NCI-H510A treated with DMSO at 0.1 percent for 48 hours (cell line): ENCODE measurements at regions not wholly inside any gene's neighbourhood (a gene's known extent, or its start where the extent isn't known, plus 50 kb on each side); places are given as distances from the start of the nearest gene placed in this dataset.
"Not testable (repeated sequence)": the region's sequence is repeated elsewhere in the genome, so short reads cannot be mapped to it uniquely, and the experiment has no call there.

ENCODE experiments used
- DNase-seq: peaks from one replicate; lab custom pipeline; 2025; lab: John Stamatoyannopoulos, UW

DNA sequence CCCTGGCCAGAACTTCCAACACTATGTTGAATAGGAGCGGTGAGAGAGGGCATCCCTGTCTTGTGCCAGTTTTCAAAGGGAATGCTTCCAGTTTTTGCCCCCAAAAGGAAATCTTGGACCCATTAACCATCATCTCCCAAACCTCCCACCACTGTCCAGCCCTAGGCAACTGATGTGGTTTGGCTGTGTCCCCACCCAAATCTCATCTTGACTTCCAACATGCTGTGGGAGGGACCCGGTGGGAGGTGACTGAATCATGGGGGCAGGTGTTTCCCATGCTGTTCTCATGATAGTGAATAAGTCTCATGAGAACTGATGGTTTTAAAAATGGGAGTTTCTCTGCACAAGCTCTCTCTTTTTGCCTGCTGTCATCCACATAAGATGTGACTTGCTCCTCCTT is 119.1 kb upstream of the RMDN2 start:
- DNase-seq, result not testable (repeated sequence)

DNA sequence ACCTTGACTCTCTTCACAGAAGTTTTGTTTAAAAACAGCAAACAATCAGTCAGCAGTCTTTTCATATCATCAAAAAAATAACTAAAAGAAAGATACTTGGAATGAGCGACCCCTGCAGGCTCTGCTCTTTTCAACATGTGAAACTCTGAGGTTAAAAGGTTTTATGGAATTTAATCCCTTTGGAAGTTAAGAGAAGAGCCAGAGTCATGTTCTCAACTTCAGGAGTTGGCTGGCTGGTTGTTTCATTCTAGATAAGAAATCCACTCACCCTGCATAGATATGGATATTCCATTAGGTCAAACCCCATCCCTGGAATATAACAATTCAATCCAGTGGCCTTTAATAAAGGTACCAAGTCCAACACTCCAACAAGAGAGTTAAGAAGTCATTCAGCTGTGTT is 115.6 kb upstream of the RMDN2 start:
- DNase-seq, result no peak

DNA sequence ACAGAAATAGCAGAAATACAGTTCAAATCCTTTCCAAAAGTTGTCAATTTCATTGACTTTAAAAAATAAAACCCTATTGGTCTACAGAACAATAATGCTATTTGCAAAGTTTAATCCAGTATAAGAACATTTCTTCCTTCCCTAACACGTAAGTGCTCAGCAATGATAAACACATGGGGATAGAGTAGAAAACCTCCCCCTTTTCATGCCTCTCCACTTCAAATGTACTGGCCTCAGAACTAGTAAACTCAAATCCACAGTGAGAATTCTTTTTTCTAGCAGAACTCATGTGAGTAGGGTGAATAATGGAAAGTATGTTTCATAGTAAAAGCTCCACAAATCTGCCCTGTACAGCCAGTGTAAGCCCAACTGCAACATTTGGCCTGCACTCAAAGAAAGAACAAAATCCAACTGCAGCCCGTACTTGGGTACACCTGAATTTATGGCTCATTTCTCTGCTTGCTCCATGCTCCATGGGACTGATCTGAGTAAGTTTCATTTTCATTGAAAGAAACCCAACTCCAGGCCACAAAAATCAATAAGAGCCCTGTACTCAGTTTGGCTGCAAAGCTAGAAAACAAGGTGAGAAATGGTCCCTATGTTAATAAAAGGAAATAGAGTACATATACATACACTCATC is 115.0 kb upstream of the RMDN2 start:
- no peak for DNase-seq

DNA sequence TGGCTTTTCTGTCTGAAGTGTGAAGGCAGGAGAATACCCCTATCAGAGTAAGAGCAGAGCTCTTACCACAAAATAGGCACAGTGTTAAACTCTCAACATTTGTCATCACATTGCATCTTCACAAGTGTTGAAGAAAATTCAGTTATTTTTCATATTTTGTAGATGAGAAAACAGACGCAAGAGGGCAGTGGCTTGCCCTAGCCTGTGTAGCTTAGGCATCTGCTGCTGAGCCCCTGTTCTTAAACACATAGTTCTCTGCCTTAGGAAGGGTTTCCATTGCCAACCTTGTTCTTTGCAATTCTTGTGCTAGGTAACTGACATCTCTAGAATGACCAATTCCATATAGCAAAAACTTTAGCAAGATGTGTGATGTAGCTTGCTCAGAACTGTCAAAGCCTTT is 112.7 kb upstream of the RMDN2 start:
- no peak for DNase-seq

DNA sequence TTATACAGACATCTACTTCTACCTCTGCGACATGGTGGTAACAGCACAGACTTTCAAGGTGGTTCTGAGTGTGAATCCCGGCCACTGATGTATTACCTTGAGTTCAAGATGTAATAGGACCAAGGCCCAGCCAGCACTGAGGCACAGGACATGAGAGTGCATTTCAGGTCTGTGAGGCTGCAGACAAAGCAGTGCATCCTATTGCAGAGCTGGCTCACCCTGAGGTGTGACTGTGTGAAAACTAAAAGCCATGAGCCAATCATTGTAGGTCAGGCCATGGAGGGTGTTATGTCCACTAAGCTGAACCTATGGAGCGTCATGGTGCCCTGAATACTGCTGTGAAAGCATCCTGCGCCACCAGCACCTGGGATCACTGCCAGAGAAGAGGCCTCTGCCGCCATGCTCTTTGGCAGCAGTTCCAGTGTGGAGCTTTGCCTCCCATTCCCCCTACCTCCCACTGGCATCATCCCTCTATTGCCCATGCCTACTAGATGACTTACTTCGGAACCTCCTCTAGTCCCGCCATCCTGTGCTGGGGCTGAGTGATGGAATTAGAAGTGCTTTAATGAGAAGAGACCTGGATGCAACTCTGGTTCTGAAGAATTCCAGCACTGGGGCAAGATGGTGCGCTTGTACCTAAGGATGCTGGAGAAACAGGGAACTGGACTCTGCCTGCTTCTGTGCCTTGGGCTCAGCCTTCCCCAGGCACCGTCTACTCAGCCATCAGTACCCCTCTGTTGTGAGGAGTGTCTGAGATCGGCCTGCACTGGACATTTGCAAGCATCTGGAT is 112.0 kb upstream of the RMDN2 start:
- DNase-seq, result no peak

DNA sequence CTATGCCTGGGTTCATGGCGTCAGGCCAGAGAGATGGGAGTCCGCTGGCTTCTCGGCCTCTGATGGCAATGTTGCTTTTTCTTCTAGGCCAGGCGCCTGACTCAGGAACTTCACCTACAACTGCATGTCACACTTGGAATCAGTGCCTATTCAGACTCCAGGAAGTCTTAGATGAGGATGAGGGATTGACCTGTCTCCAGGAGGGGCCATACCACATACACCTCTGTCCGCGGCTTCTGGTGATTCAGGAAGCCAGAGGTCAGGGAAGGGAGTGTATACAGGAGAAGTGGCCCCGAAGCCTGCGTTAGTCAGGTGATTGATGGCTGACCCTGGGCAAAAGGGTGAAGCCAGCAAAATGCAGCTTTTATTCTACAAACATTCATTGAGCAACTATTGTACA is 109.1 kb upstream of the RMDN2 start:
- DNase-seq, result no peak

DNA sequence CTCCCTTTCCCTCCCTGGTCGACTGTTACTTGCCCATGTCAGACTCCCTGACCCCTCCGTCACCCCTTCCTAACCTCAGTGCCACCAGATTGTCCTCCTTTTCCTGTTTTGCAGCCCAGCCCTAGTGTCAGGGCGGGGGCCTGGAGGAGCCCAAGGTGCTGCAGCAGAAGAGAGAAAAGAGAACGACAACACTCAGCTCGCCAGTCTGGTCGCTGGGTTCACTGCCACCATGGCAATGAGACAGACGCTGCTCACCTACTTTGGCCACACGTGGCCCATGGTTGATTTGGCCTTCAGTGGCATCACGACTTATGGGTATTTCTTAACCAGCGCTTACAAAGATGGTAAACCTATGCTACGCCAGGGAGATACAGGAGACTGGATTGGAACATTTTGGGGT is 108.4 kb upstream of the RMDN2 start:
- no peak for DNase-seq

- no peak for DNase-seq
These were observed 105.9 kb upstream of the RMDN2 start for GRCh38 chr2:37819186-37819585.

GRCh38 chr2:37820471-37820986 is 104.6 kb upstream of the RMDN2 start:
- DNase-seq, result no peak

GRCh38 chr2:37825586-37825985 is 99.5 kb upstream of the RMDN2 start:
- no peak for DNase-seq

GRCh38 chr2:37826611-37827010 is 98.5 kb upstream of the RMDN2 start:
- no peak for DNase-seq

DNA sequence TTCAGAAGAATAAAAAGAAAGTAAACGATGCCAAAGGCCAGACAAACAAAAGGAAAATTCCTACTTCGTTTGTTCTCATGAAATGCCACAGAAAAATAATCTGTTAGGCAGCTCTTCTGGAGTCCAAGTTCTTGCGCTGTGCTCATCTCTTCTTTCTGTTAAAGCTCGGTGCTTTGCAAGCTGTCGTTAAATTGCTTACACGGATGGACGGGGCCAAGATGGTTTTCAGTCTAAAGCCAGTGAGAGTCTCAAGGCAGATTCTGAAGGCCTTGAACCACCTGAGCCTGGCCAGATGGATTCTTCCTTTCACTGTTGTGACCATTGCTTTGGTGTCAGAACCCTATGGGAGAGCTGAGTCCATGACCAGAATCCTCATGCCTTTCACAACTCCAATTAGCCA is 97.6 kb upstream of the RMDN2 start:
- no peak for DNase-seq

GRCh38 chr2:37827911-37828511 is 97.1 kb upstream of the RMDN2 start:
- peak; percentile 25 for DNase-seq

DNA sequence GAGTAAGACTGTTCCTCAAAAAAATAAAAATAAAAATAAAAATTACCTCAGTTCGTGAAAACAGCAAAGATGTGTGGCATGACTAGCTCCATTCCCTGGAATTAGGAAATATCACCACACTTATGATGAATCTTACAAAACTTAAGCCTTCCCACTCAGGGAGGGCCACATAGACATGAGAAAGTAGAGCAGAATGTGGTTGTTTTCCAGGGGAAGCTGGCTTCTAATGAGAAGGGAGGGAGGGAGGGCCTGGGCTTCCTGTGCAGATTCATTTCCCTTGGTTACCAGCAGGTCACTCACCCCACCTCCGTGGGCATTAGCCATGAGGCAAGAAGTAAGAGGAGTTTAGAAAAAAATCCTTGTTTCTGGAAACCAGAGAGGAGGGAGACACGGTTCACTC is 95.9 kb upstream of the RMDN2 start:
- no peak for DNase-seq

DNA sequence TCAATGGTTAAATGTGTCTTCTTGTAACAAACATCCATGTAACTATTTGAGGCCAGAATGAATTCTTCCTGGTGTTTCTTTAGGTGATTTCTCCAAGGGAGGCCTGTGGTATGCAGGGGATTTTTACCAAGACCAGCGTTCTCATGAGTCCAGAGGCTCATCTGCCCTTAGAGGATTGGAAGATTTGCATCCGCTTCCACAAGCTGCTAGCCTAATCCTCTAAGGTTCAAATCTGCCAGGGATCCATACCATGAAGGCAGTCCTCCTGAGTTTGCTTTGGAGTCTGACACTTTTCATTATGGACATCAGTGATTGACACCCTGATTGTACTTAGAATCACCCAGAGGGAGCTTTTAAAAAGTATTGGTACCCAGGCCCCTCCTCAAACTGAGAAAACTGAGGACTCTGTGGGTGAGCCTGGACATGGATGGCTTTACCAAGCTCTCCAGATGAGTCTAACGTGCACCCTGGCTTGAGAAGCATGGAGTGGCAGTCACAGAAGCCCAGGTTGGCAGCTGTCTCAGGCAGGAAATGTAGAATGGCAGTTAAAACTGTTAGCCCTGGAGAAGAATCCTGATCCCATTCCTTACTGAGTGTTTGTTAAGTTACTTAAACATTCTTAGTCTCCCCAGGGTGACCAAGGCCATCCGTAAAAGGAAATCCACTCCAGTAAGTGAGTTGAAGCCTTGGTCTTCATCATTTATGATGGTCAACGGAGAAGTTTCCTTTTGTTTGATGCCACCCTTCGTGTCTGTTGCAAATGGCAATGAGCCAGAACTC is 95.3 kb upstream of the RMDN2 start:
- peak; percentile 24 for DNase-seq

GRCh38 chr2:37830636-37831035 is 94.5 kb upstream of the RMDN2 start:
- no peak for DNase-seq

DNA sequence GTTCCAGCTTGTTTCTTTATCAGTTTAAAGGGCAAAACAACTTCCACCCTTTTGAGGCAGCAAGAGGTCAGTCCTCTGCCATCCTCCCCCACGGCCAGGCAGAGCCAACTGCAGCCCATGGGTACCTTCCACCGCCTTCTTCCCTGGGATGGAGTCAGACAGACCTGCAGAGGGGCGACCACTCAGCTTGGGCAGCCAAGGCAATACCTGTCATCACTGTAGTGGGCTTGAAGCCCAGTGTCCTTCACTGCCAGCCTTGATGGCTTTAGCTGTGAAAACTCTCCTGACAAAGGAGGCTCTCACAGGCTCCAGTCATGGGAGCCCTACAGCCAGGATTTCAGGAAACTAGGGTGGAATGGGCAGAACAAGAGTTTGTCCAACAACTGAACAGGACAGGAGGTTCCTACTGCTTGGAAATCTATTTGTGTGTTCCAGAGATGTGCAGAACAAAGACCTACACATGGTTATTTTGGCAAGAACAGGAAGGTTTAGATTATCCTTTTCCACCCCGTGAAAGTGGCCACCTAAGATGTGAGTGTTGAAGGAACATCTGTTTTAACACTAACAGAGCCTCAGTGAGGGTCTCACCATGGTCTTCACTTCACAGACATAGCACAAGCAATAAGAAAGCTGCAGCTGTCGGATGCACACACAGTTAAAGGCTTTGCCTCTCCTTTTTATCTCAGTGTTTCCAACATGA is 93.9 kb upstream of the RMDN2 start:
- no peak for DNase-seq

DNA sequence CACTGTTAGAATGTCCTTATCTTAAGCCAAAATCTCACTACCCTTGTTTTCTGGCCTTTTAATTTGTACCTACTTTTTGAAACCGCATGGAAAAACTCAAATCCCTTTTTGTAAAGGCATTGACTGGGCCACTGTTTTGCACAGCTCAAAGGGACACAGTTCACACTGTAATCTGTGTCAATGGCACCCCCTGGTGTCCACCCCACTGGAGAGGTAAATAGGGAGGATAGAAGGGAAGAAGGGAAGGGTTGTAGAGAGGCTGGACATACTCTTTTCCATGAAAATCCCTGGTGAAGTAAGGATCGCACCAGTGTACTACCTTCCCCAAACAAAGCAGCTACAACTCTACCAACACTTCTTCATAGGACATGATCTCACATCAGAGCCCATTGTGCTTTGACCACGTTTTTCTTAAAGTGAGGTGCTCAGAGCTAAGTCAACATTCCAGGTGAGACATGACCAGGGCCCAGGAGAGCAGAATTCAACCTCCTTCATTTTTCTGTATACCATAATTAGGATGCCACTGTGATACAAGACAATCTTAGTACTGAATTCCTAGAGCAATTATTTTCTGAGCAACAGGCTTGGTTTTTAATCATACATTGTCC is 92.4 kb upstream of the RMDN2 start:
- DNase-seq, result peak; percentile 72

DNA sequence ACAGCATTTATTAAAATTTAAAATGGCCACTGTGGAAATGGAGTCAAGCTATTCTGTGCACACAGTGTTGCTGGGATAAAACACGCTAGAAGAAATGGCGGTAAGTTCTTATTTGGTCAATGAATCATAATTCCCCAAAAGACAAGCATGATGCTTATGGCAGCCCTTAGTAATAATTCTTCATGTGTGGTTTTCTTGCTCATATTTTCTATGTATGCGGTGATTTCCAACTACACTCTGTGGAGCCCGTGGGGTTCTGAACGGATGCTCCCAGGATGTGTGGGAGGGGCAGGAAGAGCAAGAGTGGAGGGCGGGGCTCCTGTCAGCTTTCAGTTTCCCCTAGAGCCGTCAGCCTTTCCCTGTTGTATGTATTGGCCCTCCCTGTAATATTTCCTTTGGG is 91.7 kb upstream of the RMDN2 start:
- DNase-seq, result no peak

DNA sequence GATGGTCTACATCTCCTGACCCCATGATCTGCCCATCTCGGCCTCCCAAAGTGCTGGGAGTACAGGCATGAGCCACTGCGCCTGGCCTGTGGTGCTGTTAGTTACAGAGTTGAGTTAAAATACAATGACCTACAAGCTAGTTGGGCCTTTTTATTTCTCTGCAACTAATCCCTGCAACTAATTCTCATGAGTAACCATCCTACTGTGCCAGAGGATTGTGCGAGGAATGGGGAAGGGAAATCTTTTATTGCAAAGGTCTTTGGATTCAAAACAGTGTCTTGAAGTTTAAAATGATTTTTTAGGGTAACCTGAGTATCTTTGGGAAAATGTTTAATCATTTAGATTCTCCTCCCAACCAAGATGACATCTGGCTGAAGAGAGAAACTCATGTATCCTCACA is 88.8 kb upstream of the RMDN2 start:
- no peak for DNase-seq

DNA sequence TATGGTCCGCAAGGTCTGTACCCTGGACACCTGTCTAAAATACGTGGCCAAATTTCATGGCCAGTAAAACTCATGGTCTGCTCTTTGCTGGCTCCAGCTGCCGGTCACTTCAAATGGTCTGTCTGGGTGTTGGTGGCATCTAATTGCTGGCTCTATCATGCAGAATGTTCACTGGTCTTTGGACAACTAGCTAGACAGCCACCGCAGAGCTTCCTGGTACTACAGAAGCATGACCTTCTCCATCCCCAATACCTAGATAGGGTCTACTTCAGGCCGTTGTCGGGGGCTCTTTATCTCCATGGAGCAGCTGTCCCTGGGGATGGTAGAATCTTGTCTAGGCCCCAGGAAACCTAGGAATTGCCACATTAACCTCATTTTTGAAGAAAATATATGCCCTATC is 88.4 kb upstream of the RMDN2 start:
- no peak for DNase-seq
